ENCODE measurements at regions not wholly inside any gene's neighbourhood (a gene's known extent, or its start where the extent isn't known, plus 50 kb on each side); places are given as distances from the start of the nearest gene placed in this dataset.

DNA sequence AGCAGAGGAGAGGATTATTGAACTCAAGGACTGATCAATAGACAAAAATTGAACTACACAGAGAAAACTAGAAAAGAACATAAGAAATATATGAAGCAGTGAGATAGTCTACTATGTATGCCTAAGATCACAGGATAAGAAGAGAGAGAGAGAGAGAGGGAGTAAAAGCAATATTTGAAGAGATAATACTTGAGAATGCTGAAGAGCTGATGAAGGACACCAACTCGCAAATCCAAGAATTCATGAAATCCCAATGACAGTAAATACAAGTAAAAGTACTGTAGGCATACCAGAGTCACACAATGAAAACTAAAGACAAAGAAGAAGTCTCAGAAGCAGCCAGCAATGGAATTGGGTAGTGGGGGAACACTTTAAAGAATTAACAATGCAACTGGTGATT, 260.1 kb upstream of the SPAG17 start:
- FAIRE-seq (no peak), DNase-seq (ENCODE audit: low spot score) (no peak), ATAC-seq (no peak)
- no peak overlapping the region for H2AFZ ChIP-seq (ENCODE audit: low read length)
- no peak overlapping the region for H3K4me2 ChIP-seq (ENCODE audit: low read depth, low read length)
- intact Hi-C loops (cut with micrococcal nuclease; ENCODE audit: unreplicated experiment) (no loop called here), in situ Hi-C loops (cut with HindIII; ENCODE audit: extremely low pct_ligation_motif_present, low pct_unique_long_range_greater_than_20kb) (no loop called here)
- TF ChIP-seq ELF4 (CRISPR knock-in tag; IDR thresholded peaks at IDR 0.05; ENCODE audit: borderline replicate concordance) (no peak), TARDBP (CRISPR knock-in tag; IDR thresholded peaks at IDR 0.05) (no peak), MXD4 (CRISPR knock-in tag; IDR thresholded peaks at IDR 0.05) (no peak), MEF2D (CRISPR knock-in tag; IDR thresholded peaks at IDR 0.05) (no peak), HDAC1 (CRISPR knock-in tag; IDR thresholded peaks at IDR 0.05) (no peak)
- no peaks in the 10 kb centered on the region for H3K79me2 ChIP-seq (ENCODE audit: insufficient read depth, low read length)
- H3K4me1 ChIP-seq (ENCODE audit: insufficient read depth, low read length): no peaks in the 10 kb centered on the region
- ChIA-PET POLR2A (no interaction called here), CTCF (ENCODE audit: low intra/inter-chr PET ratio, low total read pairs) (no interaction called here)
- H3K9ac ChIP-seq (ENCODE audit: insufficient read depth, low read depth, low read length): no peak overlapping the region
- H3K27me3 ChIP-seq (ENCODE audit: control insufficient read depth in 1 of 2, insufficient read depth in 2 of 2, low read length in 2 of 2): no peaks in the 10 kb centered on the region
- no peak overlapping the region for H3K4me3 ChIP-seq (replicated peaks in 1 of 3; ENCODE audit: insufficient read depth in 1 of 3, low read depth in 2 of 3, low read length in 3 of 3)
- no TSS peak for BruUV-seq (replicated peaks)
- H3K9me3 ChIP-seq (ENCODE audit: low read length): peaks cover 15% of the 10 kb centered on the region; the same call in 1 of the 2 replicates
- WGBS (ENCODE audit: low lambda C conversion rate): 5% methylated on average over 1 of the region's 1 CpG
- H4K20me1 ChIP-seq (ENCODE audit: insufficient read depth, low read length): no peaks in the 10 kb centered on the region
- no peaks in the 10 kb centered on the region for H3K36me3 ChIP-seq (replicated peaks in 1 of 2; ENCODE audit: control insufficient read depth in 1 of 2, insufficient read depth in 2 of 2, low read length in 2 of 2)
- no peak overlapping the region for H3K27ac ChIP-seq (ENCODE audit: extremely low read length, insufficient read depth, low read length)

DNA sequence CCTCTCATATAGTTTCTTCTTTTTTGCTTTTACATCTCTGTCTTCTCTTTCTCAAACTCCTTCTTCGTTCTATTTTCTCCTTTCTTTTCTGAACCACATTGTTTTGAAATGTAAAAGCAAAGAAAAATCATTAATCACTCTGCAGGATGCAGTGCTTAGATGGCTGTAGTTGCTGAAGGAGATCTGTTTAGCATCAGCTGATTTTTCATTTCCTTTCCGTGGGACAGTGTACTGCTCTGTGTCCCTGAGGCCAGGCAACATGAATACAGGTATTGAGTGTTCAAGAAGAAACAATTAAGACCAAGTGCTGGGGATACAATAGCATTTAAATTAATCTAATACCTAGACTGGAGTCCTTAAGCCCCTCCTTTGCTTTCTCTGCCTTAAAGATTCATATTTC, 257.2 kb upstream of the SPAG17 start:
- Histone ChIP-seq H3K4me3 (replicated peaks in 1 of 3; ENCODE audit: insufficient read depth in 1 of 3, low read depth in 2 of 3, low read length in 3 of 3) (no peak overlapping the region), H3K9ac (ENCODE audit: insufficient read depth, low read depth, low read length) (no peak overlapping the region), H3K9me3 (ENCODE audit: low read length) (no peaks in the 10 kb centered on the region), H3K27me3 (ENCODE audit: control insufficient read depth in 1 of 2, insufficient read depth in 2 of 2, low read length in 2 of 2) (no peaks in the 10 kb centered on the region), H3K79me2 (ENCODE audit: insufficient read depth, low read length) (no peaks in the 10 kb centered on the region), H4K20me1 (ENCODE audit: insufficient read depth, low read length) (no peaks in the 10 kb centered on the region), H2AFZ (ENCODE audit: low read length) (no peak overlapping the region), H3K4me2 (ENCODE audit: low read depth, low read length) (no peak overlapping the region), H3K4me1 (ENCODE audit: insufficient read depth, low read length) (no peaks in the 10 kb centered on the region), H3K36me3 (replicated peaks in 1 of 2; ENCODE audit: control insufficient read depth in 1 of 2, insufficient read depth in 2 of 2, low read length in 2 of 2) (no peaks in the 10 kb centered on the region), H3K27ac (ENCODE audit: extremely low read length, insufficient read depth, low read length) (no peak overlapping the region)
- no peak for DNase-seq (ENCODE audit: low spot score)
- TF ChIP-seq NCOA5 (CRISPR knock-in tag; IDR thresholded peaks at IDR 0.05): no peak
- TF ChIP-seq SRSF9 (IDR thresholded peaks at IDR 0.05; ENCODE audit: borderline replicate concordance, insufficient read depth, low read depth, low read length, poor library complexity, severe bottlenecking): no peak
- no peak for TF ChIP-seq SALL1 (CRISPR knock-in tag; IDR thresholded peaks at IDR 0.05)
- TF ChIP-seq ZNF468 (CRISPR knock-in tag; IDR thresholded peaks at IDR 0.05): no peak
- TF ChIP-seq POLR2AphosphoS2 (IDR thresholded peaks at IDR 0.05; ENCODE audit: low read depth, low read length): no peak
- ATAC-seq: no peak
- CTCF ChIA-PET (ENCODE audit: low intra/inter-chr PET ratio, low total read pairs): no interaction called here
- in situ Hi-C loops (cut with HindIII; ENCODE audit: extremely low pct_ligation_motif_present, low pct_unique_long_range_greater_than_20kb) (no loop called here), intact Hi-C loops (cut with micrococcal nuclease; ENCODE audit: unreplicated experiment) (no loop called here)
- POLR2A ChIA-PET: no interaction called here
- BruUV-seq (replicated peaks): no TSS peak
- WGBS (ENCODE audit: low lambda C conversion rate): 0% methylated on average over 2 of the region's 2 CpGs
- FAIRE-seq: no peak
